Stimulated activated CD4-positive, alpha-beta T cell treated with anti-CD3 and anti-CD28 coated beads, Interleukin-4, amount 100 ng/mL, for 1 hour (primary cell): ENCODE measurements at regions not wholly inside any gene's neighbourhood (a gene's known extent, or its start where the extent isn't known, plus 50 kb on each side); places are given as distances from the start of the nearest gene placed in this dataset.
"Not testable (repeated sequence)": the region's sequence is repeated elsewhere in the genome, so short reads cannot be mapped to it uniquely, and the experiment has no call there.

Experiments
- DNase-seq: peaks from one replicate; pipeline ENCODE4 v3.0.0-alpha.2; 2020

- not testable (repeated sequence) for DNase-seq
Measured at GRCh38 chr9:126190994-126191393, 135.6 kb upstream of the MVB12B start.

GRCh38 chr9:126198854-126199253 is 127.8 kb upstream of the MVB12B start:
- DNase-seq: no peak

- DNase-seq: no peak
Measured at GRCh38 chr9:126203313-126203712, 123.3 kb upstream of the MVB12B start.

GRCh38 chr9:126204197-126204596 is 122.4 kb upstream of the MVB12B start:
- DNase-seq: no peak

- DNase-seq: no peak
Measured at GRCh38 chr9:126204708-126205225, 121.9 kb upstream of the MVB12B start.

GRCh38 chr9:126205265-126205664 is 121.4 kb upstream of the MVB12B start:
- DNase-seq: no peak

- DNase-seq: no peak
Measured at GRCh38 chr9:126205845-126206498, 120.7 kb upstream of the MVB12B start.

- DNase-seq: no peak
Measured at GRCh38 chr9:126207256-126207655, 119.4 kb upstream of the MVB12B start.

- DNase-seq: no peak
Measured at GRCh38 chr9:126208216-126208758, 118.3 kb upstream of the MVB12B start.

- no peak for DNase-seq
Measured at GRCh38 chr9:126211441-126212074, 115.1 kb upstream of the MVB12B start.

- no peak for DNase-seq
Measured at GRCh38 chr9:126215486-126215885, 111.1 kb upstream of the MVB12B start.

GRCh38 chr9:126216826-126217225 is 109.8 kb upstream of the MVB12B start:
- DNase-seq: no peak

- no peak for DNase-seq
Measured at GRCh38 chr9:126217250-126217653, 109.4 kb upstream of the MVB12B start.

GRCh38 chr9:126217797-126218196 is 108.8 kb upstream of the MVB12B start:
- DNase-seq: no peak

- no peak for DNase-seq
Measured at GRCh38 chr9:126218359-126219125, 108.1 kb upstream of the MVB12B start.

GRCh38 chr9:126219166-126219565 is 107.5 kb upstream of the MVB12B start:
- DNase-seq: no peak

- DNase-seq: no peak
Measured at GRCh38 chr9:126219648-126220063, 107.0 kb upstream of the MVB12B start.

GRCh38 chr9:126221480-126221879 is 105.1 kb upstream of the MVB12B start:
- no peak for DNase-seq

GRCh38 chr9:126222363-126222834 is 104.2 kb upstream of the MVB12B start:
- no peak for DNase-seq

GRCh38 chr9:126222835-126223431 is 103.7 kb upstream of the MVB12B start:
- DNase-seq: no peak

GRCh38 chr9:126223798-126224531 is 102.7 kb upstream of the MVB12B start:
- DNase-seq: no peak
